GM21360 (cell line): ENCODE measurements at regions not wholly inside any gene's neighbourhood (a gene's known extent, or its start where the extent isn't known, plus 50 kb on each side); places are given as distances from the start of the nearest gene placed in this dataset.
"Not testable (repeated sequence)": the region's sequence is repeated elsewhere in the genome, so short reads cannot be mapped to it uniquely, and the experiment has no call there.

Experiments used
- ATAC-seq: cut with Tn5 transposase; IDR thresholded peaks from one replicate; pipeline ENCODE4 v1.9.1; 2021; ENCODE audit warnings: mild to moderate bottlenecking, moderate library complexity; ENCODE audit not compliant: unreplicated experiment

DNA sequence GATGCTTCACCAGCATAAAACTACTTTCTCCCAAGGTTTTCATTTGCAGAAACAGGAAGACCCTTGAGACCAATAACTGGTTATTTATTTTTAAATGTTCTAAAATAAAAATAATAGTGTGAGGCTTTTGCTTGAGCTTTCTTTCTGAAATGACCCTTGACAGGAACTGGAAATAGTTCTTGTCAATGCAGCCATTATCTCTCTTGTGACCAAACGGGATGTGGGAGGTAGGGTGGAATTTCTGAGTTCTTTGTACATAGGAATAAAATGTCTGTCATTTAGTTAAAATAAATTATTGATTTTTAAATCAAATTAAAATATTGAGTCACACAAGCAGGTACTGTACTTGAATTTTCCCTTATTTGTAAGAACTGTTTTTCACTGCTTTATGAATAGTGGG, 110.2 kb upstream of the CCN2 start:
- no peak for ATAC-seq

DNA sequence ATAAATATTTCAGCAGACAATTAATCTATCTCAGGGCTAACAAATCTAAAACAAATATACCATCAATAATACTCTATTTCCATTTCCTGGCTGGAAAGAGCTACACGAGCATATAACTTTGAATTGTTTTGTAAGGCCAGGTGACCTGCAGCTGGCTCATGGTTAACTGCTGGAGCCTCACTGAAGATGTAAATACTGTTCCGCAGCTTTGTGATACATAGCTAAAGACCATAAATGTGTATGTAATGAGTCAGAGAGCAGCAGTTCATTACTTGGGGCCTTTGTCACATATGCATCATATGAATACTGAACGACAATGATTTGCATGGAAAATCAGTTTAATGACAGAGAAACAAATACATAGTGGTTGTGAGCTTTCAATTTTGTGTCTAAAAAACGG, 109.4 kb upstream of the CCN2 start:
- no peak for ATAC-seq

DNA sequence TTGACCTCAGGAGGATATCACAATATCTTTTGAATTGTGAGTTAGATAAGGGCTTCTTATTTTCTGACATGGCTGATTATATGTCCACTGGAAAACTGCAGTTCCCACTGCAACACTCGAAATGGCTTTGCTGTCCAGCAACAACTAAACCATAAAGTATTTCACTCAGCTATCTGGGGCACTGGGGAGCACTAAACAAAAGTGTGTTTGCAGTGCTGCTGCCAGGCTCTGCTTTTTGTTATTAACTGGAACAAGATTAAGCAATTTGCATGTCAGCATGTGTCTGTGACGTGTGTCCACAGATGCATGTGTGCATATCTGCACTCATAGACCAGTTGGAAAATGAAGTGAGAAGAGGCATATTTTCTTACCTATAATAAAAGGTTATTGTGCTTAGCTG, 107.8 kb upstream of the CCN2 start:
- no peak for ATAC-seq

DNA sequence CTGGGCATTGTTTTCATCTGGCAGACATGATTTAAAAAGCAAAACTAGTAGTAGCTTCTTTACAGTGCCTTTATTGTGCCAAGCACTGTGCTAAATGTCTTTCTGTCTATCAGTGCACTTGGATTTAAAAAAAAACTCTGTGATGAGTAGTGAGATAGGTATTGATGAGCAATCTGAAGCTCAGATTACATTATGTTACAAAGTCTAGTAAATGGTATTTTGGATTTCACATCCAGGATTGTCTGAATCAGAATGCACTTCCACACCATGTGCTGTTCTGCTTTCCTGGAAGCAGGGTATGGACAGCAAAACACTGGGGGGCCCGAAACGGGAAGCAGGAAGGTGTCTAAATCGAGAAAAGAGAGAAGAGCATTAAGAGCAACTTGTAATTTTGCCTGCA, 103.4 kb upstream of the CCN2 start:
- no peak for ATAC-seq

DNA sequence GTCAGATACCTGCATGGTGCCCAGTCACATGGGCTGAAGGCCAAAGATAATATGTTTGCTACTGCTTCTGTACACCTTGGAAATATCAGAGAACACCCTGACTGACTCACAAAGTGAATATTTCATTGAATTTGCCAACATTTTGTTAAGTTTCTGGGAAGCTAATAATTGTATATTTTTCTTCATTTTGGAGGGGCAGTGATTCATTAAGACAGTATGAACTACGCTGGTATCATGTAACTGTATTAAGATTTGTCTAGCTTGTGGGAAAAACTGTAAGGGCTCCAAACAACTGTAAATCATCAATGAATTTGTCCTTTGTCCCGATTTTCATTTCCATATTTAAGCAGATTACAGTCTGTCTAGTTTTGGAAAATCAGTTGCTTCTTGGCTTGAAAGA, 102.3 kb upstream of the CCN2 start:
- ATAC-seq: no peak

DNA sequence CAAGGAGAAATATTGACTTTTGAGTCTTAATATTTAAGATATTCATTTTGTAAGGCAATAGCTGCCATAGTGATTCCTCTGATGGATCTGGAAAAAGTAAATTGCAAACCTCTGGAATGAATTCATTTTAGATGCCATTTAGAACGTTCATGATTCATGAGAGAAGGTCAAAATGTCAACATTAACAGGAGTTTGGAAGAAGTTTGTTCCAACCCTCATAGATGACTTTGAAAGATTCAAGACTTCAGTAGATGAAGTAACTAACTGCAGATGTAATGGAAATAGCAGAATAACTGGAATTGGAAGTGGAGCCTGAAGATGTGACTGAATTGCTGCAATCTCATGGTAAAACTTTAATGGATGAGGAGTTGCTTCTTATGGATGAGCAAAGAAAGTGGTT, 100.9 kb upstream of the CCN2 start:
- ATAC-seq: no peak

DNA sequence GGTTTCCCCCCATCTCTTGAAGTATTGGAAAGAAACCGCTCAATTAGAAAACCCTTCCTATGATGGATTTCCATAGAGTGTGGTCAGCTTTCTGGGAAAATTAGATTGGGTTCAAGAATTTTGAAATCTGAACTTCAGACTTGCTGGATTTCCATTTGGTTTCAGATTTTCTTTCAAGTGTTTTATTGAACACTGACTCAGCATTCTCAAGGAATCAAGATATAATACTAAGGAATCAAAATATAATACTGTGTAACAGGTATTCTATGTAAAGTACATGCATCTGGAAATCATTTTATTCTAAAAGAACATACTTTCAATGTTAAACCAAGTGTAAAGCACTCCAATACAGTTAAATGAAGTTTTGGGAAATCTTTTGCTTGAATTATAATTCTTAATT, 94.7 kb upstream of the CCN2 start:
- ATAC-seq: no peak

DNA sequence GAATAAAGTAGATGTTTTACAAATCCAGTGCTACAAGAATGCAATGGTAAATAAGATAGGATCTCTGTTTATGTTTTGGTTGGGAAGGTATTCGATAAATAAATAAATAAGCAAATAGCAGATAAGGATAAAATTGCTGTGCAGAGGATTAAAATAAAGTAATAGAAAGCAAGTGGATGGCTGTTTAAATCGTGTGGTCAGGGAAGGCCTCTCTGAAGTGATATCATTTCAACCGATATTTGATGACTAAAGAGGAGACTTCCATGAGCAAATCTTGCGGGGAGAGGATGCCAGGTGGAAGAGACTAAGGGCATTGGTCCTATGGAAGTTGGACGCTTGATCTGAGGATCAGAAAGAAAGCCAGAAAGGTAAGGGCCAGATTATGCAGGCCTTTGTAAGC, 92.0 kb upstream of the CCN2 start:
- ATAC-seq: no peak

DNA sequence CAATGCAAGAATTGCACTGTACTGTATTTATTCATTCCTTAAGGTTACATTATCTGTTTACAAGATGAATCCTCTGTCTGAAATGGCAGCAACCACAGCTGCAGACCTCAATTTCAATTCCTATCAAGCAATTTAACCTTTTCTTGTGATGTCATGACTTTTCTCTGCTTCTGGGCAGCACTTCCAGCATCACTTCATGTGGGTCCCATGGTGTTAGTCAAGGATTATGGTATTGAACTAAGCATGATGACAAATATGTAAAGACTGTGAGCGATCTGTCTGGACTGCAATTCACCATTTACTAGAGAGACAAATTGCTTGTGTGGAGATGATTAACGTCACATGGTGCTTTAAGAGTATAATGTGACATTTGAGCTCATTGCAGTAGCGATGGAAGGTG, 90.5 kb upstream of the CCN2 start:
- ATAC-seq: no peak

DNA sequence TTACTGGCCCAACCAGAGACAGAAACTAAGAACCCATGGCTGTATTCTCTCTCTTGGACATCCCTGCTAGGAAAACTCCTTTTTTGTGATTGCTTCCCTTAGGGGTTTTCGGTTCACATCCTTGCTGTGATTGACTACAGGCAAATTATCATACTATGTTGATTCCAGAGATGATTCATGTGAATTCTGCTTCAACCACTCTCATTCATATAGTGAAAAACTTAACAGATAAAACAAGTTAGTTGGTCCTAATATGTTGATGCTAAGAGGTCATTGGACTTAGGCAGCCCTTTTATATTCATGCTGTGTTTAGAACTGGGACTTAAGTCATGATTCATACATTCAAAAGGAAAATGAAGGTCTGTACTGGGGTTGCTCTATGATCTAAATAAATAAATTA, 76.9 kb upstream of the CCN2 start:
- ATAC-seq: no peak

DNA sequence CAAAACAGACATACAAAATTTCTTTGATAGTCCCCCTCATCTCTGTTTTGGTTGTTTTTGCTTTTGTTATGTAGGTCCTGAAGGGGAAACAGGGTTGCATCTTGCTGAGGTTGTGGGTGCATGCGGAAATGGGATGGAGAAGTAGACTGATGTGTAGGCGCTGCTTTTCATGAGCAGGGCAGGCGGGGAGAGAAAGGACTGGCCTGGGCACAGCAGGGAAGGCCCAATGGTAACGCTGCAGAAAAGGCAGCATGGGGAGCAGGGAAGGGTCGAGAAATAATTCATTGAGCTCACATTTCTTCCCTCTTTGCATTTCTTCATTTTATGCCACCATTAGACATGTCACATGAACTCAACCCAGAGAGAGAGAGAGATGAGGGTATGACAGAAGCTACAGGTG, 74.3 kb upstream of the CCN2 start:
- ATAC-seq: no peak

DNA sequence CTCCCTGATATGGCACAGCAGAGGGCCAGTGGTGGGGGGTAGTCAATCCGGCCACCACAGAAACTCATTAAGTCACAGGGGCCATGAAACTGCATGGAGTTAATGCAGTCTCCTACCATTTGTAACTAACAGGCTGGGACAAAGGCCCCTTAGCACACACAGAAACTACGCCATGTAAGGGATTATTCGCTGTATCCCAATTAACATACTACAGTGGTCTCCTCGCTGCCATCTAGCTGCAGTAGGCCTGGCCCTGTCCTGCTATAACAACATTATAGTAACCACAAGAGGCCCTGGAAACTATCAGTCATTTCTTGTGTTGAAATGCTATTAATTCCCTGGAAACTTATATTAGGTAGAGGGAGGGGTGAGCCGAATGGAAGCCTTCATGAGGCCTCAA, 72.3 kb upstream of the CCN2 start:
- no peak for ATAC-seq

DNA sequence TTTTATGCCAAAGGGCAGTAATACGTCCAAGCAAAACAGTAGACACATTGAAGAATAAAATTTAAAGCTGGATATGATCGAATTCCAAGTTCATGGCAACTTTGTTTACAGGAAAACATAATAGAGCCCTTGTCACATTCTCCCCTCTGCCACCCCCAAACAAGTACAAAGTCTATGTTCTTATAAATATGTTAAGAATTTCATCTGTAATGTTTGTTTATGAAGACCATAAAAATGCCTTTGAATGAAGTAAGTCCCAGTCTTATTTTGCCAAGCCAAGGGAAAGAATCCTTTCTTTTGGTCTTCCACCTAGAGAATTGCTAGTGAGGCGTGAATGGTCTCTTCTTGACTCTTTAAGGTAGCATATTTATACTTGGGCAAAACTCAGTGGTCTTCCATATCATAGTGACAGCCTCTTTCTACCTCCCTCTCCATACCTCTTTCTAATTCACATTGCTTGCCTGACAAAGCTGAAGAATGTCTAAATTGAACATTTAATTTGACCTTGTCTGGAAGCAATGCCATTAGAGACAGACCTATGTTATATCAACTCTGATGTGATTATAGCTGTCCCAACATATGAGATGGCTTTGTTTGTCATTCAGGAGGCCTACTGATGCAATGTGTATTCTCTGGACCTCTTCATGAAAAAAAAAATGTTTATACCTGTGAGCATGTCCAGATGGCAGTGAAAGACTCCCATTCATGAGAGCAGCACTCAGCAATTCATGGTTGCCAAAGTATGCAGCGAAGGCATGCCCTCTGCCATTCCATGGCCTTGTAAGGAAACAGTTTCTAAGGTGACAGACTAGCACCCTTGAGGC, 70.6 kb upstream of the CCN2 start:
- ATAC-seq: no peak

DNA sequence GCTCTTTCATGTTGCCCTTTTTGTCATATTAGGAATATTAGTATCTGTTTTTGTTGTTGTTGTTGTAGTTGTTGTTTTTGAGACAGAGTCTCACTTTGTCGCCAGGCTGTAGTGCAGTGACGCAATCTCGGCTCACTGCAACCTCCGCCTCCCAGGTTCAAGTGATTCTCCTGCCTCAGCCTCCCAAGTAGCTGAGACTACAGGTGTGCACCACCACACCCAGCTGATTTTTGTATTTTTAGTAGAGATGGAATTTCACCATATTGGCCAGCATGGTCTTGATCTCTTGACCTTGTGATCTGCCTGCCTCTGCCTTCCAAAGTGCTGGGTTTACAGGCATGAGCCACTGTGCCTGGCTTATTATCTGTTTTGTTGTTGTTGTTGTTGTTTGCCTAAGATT, 69.7 kb upstream of the CCN2 start:
- not testable (repeated sequence) for ATAC-seq

DNA sequence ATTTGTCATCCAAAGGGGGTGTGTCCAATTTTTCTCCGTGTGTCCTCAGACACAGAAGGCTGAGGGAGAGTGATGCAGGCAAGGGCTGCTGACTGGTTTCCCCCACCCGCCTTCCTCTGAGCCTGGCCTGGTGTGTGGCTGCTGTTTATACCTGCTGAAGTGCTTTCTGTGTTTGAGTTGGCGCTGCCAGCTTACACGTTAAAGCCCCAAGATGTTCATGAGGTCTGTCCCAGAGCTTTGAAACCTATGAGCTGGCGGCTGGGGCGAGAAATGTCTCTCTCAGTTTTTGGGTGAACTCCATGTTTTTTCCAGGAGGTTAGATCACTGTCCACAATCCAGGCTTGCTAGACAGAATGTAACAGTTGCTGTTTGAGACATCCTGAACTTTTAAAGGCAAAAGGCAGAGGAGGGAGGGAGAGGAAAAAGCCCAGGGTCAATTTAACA, 69.0 kb upstream of the CCN2 start:
- no peak for ATAC-seq

DNA sequence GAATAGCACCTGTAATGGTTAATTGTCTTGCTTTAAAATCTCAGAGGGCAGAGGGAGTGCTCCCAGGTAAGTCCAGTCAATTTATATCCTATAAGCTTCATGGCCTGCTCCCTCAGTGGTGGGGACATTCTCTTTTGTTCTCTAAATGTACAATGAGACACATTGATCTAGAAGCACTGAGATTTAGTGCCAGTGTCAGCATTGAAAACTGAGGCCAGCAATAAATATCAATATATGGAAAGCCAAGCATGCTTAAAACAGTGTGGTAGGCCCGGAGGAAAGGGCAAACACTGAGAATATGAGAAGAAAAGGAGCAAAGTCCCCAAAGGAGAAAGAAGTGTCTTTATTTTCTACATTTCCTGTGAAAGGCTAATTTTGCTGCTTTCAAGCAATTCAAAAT, 68.4 kb upstream of the CCN2 start:
- ATAC-seq: no peak

DNA sequence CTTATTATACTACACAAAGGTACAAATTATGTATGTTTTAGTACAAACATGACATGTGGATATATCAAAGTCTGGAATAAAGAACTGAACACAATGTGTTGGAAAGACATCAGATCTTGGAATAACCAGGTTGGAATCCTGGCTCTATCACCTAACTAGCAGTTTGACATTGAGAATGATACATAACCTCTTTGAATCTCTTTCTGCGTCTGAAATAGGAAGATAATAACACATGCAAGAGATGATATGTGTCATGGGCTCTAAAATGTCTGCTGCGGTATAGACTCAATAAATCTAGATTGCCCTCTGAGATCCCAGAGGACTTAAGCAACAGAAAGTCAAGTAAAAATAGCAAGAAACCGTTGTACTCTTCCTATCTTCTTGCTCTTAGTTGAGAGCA, 66.8 kb upstream of the CCN2 start:
- ATAC-seq: no peak

DNA sequence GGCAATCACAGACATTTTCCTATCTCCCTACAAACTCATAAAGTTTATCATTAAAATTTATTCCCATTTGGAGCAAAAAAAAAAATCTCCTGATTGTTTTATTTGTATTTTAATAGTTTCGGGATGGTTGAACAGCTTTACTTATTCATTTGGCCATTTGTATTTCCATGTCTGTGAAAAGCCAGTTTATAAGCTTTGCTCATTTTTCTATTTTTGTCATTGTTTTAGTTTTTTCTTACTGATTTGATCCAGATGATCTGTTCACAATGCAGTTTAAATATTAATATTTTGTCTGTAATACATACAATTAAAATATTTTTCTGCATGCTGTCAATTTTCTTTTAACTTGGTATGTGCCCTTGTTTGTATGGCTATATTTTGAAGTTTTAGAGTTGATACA, 65.2 kb upstream of the CCN2 start:
- ATAC-seq: no peak

DNA sequence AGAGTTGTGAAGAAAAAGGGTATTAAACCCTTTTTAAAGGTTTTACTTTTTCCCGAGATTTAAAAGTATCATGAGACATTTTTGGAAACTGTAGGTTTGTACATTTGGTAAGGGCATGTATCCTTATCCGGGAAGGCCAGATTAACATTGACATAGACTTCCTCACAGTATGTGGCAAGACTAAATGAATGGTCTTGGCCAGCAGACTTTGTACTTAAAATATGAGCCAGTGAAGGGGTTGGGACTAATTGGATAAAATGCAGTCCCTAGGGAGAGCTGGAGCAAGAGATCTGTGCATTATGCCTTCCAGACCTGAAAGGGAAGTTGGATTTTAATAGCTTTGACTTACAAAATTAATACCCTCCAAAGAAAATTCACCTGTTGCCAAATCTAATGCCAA, 60.4 kb upstream of the CCN2 start:
- ATAC-seq: no peak

DNA sequence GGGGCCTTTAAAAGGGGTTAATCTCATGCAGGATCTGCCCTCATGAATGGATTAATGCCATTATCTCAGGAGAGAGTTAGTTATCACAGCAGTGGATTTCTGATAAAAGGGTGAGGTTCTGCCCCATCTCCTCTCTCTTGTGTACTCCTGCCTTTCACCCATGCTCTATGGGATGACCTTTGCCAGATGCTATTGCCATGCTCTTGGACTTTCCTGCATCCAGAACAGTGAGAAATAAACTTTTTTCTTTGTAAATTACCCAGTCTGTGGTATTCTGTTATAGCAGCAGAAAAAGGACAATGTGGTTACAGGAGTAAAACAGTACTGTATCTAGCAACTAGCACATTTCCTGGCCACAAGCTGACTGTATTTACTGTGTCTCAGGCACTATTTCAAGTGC, 58.0 kb upstream of the CCN2 start:
- ATAC-seq: no peak

DNA sequence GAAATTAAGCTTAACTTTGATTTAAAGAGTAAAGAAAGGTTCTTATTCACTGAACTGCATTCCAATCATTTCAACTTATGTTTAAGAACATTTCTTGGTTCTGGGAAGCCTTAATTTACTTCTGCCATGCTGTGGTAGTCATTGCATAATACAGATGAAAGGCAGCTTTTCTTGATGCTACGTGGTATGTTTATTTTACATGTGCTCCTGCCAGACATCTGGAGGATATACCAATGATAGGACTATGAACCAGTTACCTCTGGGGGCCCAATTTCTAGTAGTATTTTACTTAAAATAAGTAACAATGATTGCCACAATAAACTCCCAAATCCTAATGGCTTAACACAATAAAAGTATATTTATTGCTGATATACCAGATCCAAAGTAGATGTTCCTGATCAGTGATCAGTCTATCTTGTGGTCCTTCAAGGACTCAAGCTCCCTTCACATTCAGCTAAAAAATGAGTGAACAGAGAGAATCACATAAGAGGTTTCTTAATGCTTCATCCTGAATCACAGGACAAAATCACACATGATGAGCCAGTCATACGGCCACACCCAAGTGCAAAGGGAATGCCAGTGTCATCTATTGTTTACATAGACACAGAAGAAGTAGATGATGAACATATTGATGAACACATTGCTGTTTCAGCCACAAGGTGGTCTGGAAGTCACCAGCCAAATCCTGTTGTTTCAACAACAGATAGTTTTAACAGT, 56.5 kb upstream of the CCN2 start:
- no peak for ATAC-seq

DNA sequence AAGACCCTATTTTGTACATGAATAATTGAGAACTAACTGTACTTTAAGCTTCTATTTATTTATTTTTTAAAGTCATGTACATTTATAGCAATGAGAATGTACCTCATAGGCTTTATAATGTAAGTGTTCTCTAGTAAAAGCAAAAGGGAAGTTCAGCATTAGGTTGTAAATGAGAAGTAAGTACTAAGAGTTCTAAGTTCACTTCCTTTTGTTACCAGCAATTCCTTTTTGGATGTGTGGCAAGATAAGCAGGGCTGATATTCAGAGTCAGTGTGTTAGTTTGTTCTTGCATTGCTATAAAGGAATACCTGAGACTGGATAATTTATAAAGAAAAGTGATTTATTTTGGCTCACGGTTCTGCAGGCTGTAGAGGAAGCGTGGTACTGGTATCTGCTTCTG, 54.0 kb upstream of the CCN2 start:
- ATAC-seq: no peak

DNA sequence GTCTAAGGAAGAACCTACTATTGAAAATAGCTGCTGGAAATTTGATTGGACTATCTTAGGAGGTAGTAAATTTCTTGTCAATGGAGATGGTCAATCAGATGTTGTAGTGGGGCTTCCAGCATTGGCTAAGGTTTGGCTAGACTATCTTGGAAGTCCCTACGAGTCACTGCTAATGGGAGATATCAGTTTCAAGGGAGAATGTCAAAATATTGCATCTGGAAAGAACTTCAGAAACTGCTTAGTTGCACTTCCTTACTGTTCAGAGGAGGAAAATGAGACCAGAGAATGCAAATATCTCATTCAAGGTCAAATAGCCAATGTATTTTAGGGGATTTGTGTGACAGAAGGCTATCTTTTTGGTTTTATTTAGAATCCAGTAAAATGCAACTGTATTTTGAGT, 53.5 kb upstream of the CCN2 start:
- ATAC-seq: no peak
